OCI-LY1 (cell line): ENCODE measurements at regions not wholly inside any gene's neighbourhood (a gene's known extent, or its start where the extent isn't known, plus 50 kb on each side); places are given as distances from the start of the nearest gene placed in this dataset.

Source experiments
- H2AFZ ChIP-seq: fragments of 200-600 bp; sonication (generic), shearing (Covaris generic); 2 replicates; pipeline ENCODE4 v1.6.0; 2014; ENCODE audit warnings: antibody characterized with exemption, mild to moderate bottlenecking, low read length
- H3F3A ChIP-seq: fragments of 200-600 bp; sonication (generic), shearing (Covaris generic); 2 replicates; pipeline ENCODE4 v1.6.0; 2014; ENCODE audit warnings: mild to moderate bottlenecking, antibody characterized with exemption, low read length, moderate library complexity; ENCODE audit not compliant: insufficient read depth
- H3K27ac ChIP-seq: fragments of 200-600 bp; sonication (generic); 2 replicates; pipeline ENCODE4 v1.5.1; 2014; ENCODE audit warnings: low read length, mixed run types, mild to moderate bottlenecking, low read depth; ENCODE audit not compliant: poor library complexity, severe bottlenecking
- H3K27me3 ChIP-seq: fragments of 200-600 bp; sonication (generic); 2 replicates; pipeline ENCODE4 v1.6.0; 2014; ENCODE audit warnings: antibody characterized with exemption, mild to moderate bottlenecking, low read length, moderate library complexity; ENCODE audit not compliant: insufficient read depth
- H3K36me3 ChIP-seq: fragments of 200-600 bp; sonication (generic); 2 replicates; pipeline ENCODE4 v1.6.1; 2014; ENCODE audit warnings: mild to moderate bottlenecking, antibody characterized with exemption, low read length, moderate library complexity, mixed read lengths; ENCODE audit not compliant: insufficient read depth
- H3K4me1 ChIP-seq: fragments of 200-600 bp; sonication (generic); 2 replicates; pipeline ENCODE4 v1.5.1; 2014; ENCODE audit warnings: mild to moderate bottlenecking, low read length, moderate library complexity; ENCODE audit not compliant: insufficient read depth, severe bottlenecking
- H3K4me2 ChIP-seq: fragments of 200-600 bp; sonication (generic), shearing (Covaris generic); 2 replicates; pipeline ENCODE4 v1.6.1; 2014; ENCODE audit warnings: low read length
- H3K4me3 ChIP-seq: fragments of 200-600 bp; sonication (generic); 2 replicates; pipeline ENCODE4 v1.5.1; 2014; ENCODE audit warnings: low read length, low read depth, mild to moderate bottlenecking, mixed read lengths; ENCODE audit not compliant: poor library complexity, severe bottlenecking
- H3K79me2 ChIP-seq: fragments of 200-600 bp; shearing (Covaris generic); 2 replicates; pipeline ENCODE4 v1.6.1; 2016; ENCODE audit warnings: mixed run types, low read length, mixed read lengths; ENCODE audit not compliant: insufficient read depth
- H3K9ac ChIP-seq: fragments of 200-600 bp; sonication (generic), shearing (Covaris generic); 2 replicates; pipeline ENCODE4 v1.6.1; 2014; ENCODE audit warnings: mild to moderate bottlenecking, low read length, mixed read lengths
- H3K9me2 ChIP-seq: fragments of 200-600 bp; sonication (generic), shearing (Covaris generic); 2 replicates; pipeline ENCODE4 v1.6.1; 2014; ENCODE audit warnings: low read depth, mild to moderate bottlenecking, low read length, mixed read lengths
- H3K9me3 ChIP-seq: fragments of 200-600 bp; shearing (Covaris generic); 2 replicates; pipeline ENCODE4 v1.6.1; 2014; ENCODE audit warnings: low read length, mixed read lengths
- H4K20me1 ChIP-seq: fragments of 200-600 bp; sonication (generic), shearing (Covaris generic); 2 replicates; pipeline ENCODE4 v1.6.0; 2016; ENCODE audit warnings: mild to moderate bottlenecking, low read length; ENCODE audit not compliant: insufficient read depth
- CTCF ChIP-seq: fragments of 200-600 bp; sonication (generic), shearing (Covaris generic); IDR thresholded peaks from 2 replicates; pipeline ENCODE4 v1.5.1; 2017; ENCODE audit warnings: mild to moderate bottlenecking, antibody characterized with exemption, low read length, moderate library complexity, mixed read lengths
- EZH2 ChIP-seq: fragments of 200-600 bp; sonication (generic), shearing (Covaris generic); IDR thresholded peaks from 2 replicates; pipeline ENCODE4 v1.8.0; 2017; ENCODE audit warnings: borderline replicate concordance, mixed run types, mild to moderate bottlenecking, antibody characterized with exemption, low read length, moderate library complexity, mixed read lengths

- peaks cover 3% of the 10 kb centered on the region; the same call in 1 of the 2 replicates for H3K27me3 ChIP-seq
Observed at GRCh38 chr7:68676813-68677535, 921.3 kb upstream of the AUTS2 start.

GRCh38 chr7:68678196-68678595, 920.1 kb upstream of the AUTS2 start:
- H3K79me2 ChIP-seq: no peaks in the 10 kb centered on the region
- H3K9me2 ChIP-seq: no peaks in the 10 kb centered on the region
- no peak overlapping the region for H3K27ac ChIP-seq
- no peak overlapping the region for H3K4me2 ChIP-seq
- TF ChIP-seq CTCF (no peak), EZH2 (no peak)
- no peak overlapping the region for H3K9ac ChIP-seq
- H3F3A ChIP-seq: no peaks in the 10 kb centered on the region
- H3K27me3 ChIP-seq: peaks cover 3% of the 10 kb centered on the region; the same call in 1 of the 2 replicates
- H3K4me1 ChIP-seq: no peaks in the 10 kb centered on the region
- H3K9me3 ChIP-seq: no peaks in the 10 kb centered on the region; the same call in 1 of the 2 replicates
- no peak overlapping the region for H3K4me3 ChIP-seq
- no peaks in the 10 kb centered on the region for H4K20me1 ChIP-seq
- no peak overlapping the region for H2AFZ ChIP-seq
- H3K36me3 ChIP-seq: no peaks in the 10 kb centered on the region; the same call in 1 of the 2 replicates

More at GRCh38 chr7:68676813-68677535, 921.3 kb upstream of the AUTS2 start:
- Histone ChIP-seq H3K27ac (no peak overlapping the region), H4K20me1 (no peaks in the 10 kb centered on the region), H2AFZ (no peak overlapping the region), H3K9me2 (no peaks in the 10 kb centered on the region), H3K9me3 (no peaks in the 10 kb centered on the region; the same call in 1 of the 2 replicates), H3K36me3 (no peaks in the 10 kb centered on the region; the same call in 1 of the 2 replicates), H3K79me2 (no peaks in the 10 kb centered on the region), H3F3A (no peaks in the 10 kb centered on the region), H3K4me3 (no peak overlapping the region), H3K4me1 (no peaks in the 10 kb centered on the region), H3K9ac (no peak overlapping the region), H3K4me2 (no peak overlapping the region)
- TF ChIP-seq EZH2: no peak
- TF ChIP-seq CTCF: no peak

GRCh38 chr7:68679459-68680234, 918.6 kb upstream of the AUTS2 start:
- H3K9me3 ChIP-seq: no peaks in the 10 kb centered on the region
- H3K4me3 ChIP-seq: no peak overlapping the region
- no peaks in the 10 kb centered on the region for H4K20me1 ChIP-seq
- H3F3A ChIP-seq: no peaks in the 10 kb centered on the region
- H3K79me2 ChIP-seq: no peaks in the 10 kb centered on the region
- no peaks in the 10 kb centered on the region for H3K9me2 ChIP-seq
- no peak overlapping the region for H3K4me2 ChIP-seq
- H3K36me3 ChIP-seq: no peaks in the 10 kb centered on the region
- H3K9ac ChIP-seq: no peak overlapping the region
- no peak overlapping the region for H3K27ac ChIP-seq
- TF ChIP-seq CTCF (no peak), EZH2 (no peak)
- H3K27me3 ChIP-seq: no peaks in the 10 kb centered on the region; the same call in 1 of the 2 replicates
- H3K4me1 ChIP-seq: no peaks in the 10 kb centered on the region
- H2AFZ ChIP-seq: no peak overlapping the region
